Kasumi-1 (cell line): ENCODE measurements at regions not wholly inside any gene's neighbourhood (a gene's known extent, or its start where the extent isn't known, plus 50 kb on each side); places are given as distances from the start of the nearest gene placed in this dataset.
A peak's percentile ranks its signal among the peaks of the same experiment; 100 is the strongest.
"Not testable (repeated sequence)": the region's sequence is repeated elsewhere in the genome, so short reads cannot be mapped to it uniquely, and the experiment has no call there.

Experiments
- DNase-seq, 2 experiments: peaks; one replicate each; lab custom pipeline; 2025; lab: John Stamatoyannopoulos, UW

DNA sequence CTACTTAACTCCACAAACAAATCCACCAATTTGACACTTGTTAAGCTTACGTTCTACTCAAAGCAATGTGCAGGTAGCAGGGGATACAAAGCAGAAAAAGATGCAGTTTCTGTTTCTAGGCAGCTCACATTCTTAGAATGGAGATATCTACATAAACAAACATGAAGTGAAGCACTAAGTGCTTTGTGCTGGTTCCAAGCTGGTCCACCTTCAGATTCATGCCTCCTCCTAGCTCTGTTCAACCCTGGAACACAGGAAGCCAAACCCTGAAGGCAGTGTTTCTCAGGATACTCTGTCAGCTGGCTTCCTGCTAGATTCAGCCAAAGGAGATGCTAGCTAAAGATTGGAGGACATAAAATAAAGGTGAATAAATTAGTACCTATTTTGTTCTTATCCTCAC is 55.3 kb upstream of the NOL4 start:
- no peak for DNase-seq

DNA sequence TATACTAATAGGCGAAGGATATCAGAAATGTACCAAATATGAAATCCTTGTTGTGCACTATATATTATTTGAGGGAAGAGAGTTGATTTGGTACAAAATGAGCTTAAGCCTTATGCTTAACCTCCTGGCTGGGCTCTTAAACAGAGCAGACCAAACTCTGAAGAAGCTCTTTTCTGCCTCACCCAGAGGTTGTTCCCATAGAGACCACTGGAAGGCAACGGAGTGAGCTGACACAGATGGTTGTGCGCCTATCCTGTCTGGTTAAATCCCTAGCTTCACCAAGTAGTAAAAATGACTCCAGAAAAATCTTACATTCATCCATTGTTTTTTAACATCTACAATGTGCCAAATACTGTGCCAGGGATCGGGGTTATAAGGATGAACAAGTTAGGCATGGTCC is 55.9 kb upstream of the NOL4 start:
- DNase-seq = no peak

GRCh38 chr18:34281290-34281689 is 56.6 kb upstream of the NOL4 start:
- DNase-seq = no peak

GRCh38 chr18:34281722-34282121 is 57.0 kb upstream of the NOL4 start:
- DNase-seq = no peak

DNA sequence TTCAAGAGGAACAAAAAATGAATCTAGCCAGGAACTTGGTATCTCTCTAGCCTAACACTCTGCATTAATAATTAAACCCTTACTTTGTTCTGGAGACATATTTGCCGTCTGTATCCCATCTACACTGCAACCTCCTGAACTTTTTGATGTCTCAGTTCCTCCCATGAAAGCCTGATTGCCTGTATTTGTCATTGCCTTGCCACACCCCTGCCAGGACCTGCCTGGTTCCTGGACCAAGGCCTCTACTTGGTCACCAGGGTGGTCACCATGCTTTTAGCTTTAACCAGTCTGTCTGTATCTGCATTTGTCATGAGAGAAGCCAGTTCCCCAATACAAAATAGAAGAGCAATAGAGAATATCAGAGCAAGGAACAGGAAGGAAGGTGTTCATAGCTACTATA is 58.8 kb upstream of the NOL4 start:
- no peak for DNase-seq

DNA sequence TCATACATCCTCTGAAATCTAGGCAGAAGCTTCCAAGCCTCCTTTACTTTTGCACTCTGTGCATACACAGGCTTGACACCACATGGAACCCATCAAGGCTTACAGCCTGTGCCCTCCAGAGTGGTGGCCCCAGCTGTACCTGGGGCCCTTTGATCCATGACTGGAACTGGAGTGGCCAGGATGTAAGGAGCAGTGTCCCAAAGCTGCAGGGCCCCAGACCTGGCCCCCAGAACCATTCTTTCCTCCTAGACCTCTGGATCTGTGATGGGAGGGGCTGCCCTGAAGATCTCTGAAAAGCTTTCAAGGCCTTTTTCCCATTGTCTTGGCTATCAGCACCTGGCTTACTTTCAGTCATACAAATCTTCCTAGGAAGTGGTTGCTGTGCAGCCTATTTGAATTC is 63.1 kb upstream of the NOL4 start:
- no peak for DNase-seq

DNA sequence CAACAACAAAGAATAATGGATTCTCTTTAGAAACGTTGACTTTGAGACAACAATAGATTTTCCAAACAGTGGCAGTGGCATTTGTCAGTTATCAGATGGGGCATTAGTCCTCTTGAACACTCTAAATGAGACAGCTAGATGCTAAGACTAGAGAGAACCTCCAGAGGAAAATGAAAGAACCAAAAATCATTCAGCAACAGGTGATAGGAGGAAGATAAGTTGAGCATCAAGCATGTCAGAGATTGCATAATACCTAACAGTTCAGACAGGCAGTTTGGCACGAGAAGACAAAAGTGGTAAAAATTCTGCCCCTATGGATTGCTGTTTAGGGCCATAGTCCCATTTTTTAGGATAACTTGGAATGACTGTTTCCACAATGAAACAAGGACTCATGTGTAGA is 67.9 kb upstream of the NOL4 start:
- no peak for DNase-seq

- DNase-seq = no peak
Measured at GRCh38 chr18:34297287-34297686, 72.6 kb upstream of the NOL4 start.

DNA sequence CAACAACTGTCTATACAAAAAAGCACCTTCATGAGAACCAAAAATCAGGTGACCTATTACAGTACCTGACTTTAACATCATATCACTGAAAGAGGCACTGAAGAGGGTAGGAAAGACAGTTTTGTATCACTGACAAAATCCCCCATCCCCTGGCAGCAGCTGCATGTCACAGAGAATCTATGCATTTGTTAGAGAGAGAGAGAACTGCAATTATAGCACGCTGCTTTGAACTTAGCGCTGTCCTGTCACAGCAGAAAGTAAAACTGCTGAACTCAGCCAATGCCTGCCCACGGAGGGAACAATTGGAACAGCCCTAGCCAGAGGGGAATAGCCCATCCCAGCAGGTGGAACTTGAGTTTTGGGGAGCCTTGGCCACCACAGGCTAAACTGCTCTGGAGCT is 75.1 kb upstream of the NOL4 start:
- no peak for DNase-seq

GRCh38 chr18:34311468-34311867 is 86.8 kb upstream of the NOL4 start:
- DNase-seq = no peak

DNA sequence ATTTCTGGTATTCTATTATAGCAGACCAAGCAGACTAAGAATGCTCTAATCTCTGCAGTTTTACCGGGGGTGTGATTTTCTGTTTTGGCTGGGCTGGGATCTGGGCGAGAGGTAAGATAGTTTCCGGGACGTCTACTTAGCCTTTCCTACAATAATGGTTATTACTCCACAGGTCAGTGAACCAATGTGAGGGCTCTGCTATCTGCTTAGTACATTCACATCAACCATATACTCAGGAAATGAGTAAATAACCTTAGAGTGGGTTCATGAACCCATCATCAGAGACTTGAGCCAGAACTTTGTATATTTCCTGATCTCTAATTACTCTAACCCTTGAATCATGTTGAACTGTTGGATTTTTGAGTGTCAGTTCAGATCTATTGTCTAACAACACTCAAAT is 90.1 kb upstream of the NOL4 start:
- DNase-seq = no peak

GRCh38 chr18:34315591-34316352 is 91.1 kb upstream of the NOL4 start:
- DNase-seq = no peak

DNA sequence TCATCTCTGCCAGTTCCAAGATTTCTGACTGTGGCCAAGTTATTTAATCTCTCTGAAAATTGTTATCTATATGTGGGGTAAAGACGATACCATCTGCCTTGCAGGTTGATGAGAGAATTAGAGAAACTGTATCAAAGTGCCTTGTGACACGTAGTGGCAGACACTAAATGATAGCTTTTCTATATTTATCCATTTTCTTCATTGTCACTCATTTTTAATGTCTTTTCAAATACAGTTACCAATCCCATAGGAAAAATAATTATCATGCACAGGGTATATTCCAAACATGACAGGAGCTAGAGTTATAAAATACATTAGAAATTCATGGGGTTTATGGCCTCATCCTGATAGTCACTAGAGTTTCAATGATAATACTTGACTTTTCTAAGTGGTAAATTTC is 95.6 kb upstream of the NOL4 start:
- no peak for DNase-seq

- DNase-seq = no peak
Measured at GRCh38 chr18:34321066-34321465, 96.4 kb upstream of the NOL4 start.

GRCh38 chr18:34322365-34323289 is 97.9 kb upstream of the NOL4 start:
- peak; percentile 56 to 64 for DNase-seq

DNA sequence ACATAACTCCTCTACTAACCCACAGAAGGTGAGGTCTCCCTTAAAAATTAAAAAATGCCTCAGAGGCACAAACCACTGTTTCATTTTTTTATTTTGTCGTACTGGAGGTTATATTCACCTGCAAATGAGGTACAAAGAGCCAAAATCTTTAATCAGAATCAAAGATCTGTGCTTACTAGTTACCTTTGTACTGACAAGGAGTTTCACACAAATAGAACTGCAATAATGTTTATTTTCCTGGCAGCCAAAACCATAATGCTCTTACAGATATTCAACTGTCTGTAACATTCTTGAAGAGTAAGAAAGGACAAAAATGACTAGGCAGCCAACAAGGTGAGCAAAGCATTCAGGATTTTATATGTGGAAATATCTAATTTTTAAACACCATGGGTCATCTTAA is 105.1 kb upstream of the NOL4 start:
- no peak for DNase-seq

DNA sequence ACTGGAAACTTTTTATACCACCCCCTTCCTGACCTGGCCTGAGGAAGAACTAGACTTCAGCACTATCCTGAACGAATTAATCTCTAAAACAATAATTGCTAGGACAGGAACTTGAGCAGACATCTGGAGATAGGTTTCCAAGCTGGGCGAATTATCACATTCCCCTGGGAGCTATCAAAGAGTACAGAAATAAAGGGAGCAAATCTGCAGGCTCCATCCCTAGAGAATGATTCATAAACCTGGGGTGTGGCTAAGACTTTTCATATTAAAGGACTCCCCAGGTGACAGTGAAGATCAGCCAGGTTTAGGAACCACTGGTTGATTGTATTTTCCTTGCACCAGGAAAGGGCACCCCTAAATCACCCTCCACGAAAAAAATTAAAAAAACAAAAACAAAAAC is 105.6 kb upstream of the NOL4 start:
- DNase-seq = no peak

DNA sequence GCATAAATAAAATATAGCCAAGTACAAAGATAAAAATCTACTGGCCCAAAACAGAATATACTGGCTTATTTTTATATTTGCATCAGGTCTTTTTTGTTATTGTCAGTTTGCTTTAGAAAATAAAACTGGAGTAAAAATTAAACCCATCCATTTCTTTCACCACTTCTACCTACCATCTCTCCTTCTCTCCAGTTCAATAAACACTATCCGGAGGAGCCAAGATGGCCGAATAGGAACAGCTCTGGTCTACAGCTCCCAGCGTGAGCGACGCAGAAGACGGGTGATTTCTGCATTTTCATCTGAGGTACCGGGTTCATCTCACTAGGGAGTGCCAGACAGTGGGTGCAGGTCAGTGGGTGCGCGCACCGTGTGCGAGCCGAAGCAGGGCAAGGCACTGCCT is 106.2 kb upstream of the NOL4 start:
- not testable (repeated sequence) for DNase-seq

GRCh38 chr18:34331343-34331742 is 106.6 kb upstream of the NOL4 start:
- not testable (repeated sequence) for DNase-seq

DNA sequence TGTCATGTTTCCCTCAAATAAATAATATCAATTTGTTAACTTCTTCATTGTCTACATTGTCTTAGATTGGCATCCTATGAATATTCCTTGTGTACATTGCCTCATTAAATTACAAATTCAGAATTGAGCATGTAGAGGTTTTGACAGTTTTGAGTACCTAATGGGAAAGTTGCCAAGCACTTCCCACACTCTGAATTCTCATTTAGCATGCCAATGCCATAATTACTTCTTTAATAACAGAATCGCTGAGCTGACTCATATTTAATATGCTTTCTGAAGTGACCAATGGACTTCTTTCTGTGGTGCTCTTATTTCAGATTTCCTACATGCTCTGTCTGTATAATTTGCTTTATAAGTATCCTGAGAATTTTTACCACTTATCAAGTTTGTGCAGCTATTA is 114.4 kb upstream of the NOL4 start:
- DNase-seq = no peak

DNA sequence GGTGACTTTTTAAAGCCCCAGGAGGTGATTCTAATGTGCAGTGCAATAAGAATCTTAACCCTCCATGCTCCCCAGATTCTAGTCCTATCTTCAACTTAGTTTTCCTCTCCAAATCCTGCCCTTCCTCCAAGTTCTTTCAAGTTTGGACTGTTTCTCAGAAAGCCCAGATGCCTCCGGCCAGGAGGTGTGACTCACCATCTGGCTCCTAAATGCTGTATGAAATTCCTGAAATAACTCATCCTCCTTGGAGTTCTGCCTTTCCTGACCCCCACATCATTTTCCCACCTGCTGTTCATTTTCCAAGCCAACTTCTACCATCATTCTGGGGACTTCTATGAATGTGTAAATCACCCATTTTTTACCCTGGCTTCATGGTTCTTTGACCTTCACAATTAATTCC is 118.2 kb upstream of the NOL4 start:
- no peak for DNase-seq

- no peak for DNase-seq
Measured at GRCh38 chr18:34345738-34346137, 121.0 kb upstream of the NOL4 start.

GRCh38 chr18:34350778-34351177 is 126.1 kb upstream of the NOL4 start:
- no peak for DNase-seq
